ENCODE measurements at regions not wholly inside any gene's neighbourhood (a gene's known extent, or its start where the extent isn't known, plus 50 kb on each side); places are given as distances from the start of the nearest gene placed in this dataset.

DNA sequence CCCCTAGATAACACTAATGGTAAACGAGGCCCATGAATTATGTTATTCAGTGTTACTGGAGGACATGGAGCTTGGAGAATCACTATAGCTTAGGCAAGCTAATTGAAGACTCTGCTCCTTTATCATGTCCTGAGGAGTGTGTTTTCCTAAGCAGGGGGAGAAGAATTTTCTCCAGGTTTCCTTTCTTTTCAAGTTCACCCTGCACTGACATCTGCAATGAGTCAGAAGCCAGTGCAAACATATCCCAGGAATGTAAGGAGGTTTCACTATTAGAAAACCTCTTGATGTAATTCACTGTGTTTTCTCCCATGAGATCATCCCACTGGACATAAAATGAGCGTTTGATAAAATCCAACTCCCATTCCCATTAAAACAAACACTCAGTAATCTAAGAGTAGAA, 75.6 kb downstream of the DMRT2 start:
- no peak for TF ChIP-seq YY1 (IDR thresholded peaks at IDR 0.05; ENCODE audit: insufficient read depth, insufficient read length)
- TF ChIP-seq SUZ12 (IDR thresholded peaks at IDR 0.05; ENCODE audit: extremely low read depth, insufficient read depth, insufficient read length), result no peak
- TF ChIP-seq ZNF274 (IDR thresholded peaks at IDR 0.05; ENCODE audit: low read depth, low read length), result no peak

All from NT2/D1 (cell line).